ENCODE measurements at regions not wholly inside any gene's neighbourhood (a gene's known extent, or its start where the extent isn't known, plus 50 kb on each side); places are given as distances from the start of the nearest gene placed in this dataset.
"Not testable (repeated sequence)": the region's sequence is repeated elsewhere in the genome, so short reads cannot be mapped to it uniquely, and the experiment has no call there.

DNA sequence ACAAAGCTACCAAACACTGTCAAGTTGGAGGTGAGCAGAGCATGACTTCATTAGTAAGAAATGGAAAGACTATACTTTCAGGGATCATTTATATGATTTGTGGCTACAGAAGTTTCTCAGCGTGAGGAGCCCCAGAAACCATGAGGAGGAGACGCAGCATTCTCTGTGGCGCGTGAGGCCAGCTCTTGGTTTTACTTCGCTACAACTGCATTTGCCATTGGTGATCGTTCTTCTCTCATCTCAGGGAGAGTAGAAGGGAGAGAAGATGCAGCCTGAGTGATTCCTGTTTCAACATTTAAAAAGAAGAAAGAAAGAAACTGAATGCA is 94.5 kb upstream of the ATP1A1 start:
- Mint-ChIP-seq H3K4me1 (no peaks in the 10 kb centered on the region), H3K9me3 (peaks cover 0 to 13% (median 7%) of the 10 kb centered on the region in 7 donors), H3K27ac (peak overlapping the region in 1 of 6 donors; percentile 36), H3K36me3 (no peaks in the 10 kb centered on the region), H3K27me3 (peaks cover 21 to 43% (median 42%) of the 10 kb centered on the region in 3 donors), H3K4me3 (no peak overlapping the region)
- ATAC-seq (ENCODE audit: low read depth in 2 of 2) (no peak), DNase-seq (no peak)

DNA sequence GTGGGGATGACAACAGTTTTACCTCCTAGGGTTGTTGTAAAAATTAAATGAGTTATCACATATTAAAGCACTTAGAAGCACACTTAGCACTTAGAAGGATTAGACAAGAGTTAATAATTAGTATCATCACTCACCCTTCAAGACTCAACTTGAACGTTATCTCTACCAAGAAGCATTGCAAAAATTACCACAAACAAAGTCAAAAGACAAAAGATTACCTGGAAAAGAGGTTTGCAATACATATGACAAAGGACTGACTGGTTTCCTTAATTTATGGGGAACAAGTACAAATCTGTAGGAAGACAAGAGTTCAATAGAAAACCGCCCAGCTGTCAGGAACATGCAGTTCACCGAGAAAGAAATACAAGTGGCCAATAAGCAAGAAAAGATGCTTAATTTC is 93.3 kb upstream of the ATP1A1 start:
- no peak for ATAC-seq (ENCODE audit: low read depth in 2 of 2)
- Mint-ChIP-seq H3K9me3 (peaks cover 0 to 13% (median 7%) of the 10 kb centered on the region in 7 donors), H3K27ac (no peak overlapping the region), H3K4me3 (no peak overlapping the region), H3K4me1 (no peaks in the 10 kb centered on the region), H3K27me3 (peaks cover 15 to 45% (median 38%) of the 10 kb centered on the region in 3 donors), H3K36me3 (no peaks in the 10 kb centered on the region)
- no peak for DNase-seq

DNA sequence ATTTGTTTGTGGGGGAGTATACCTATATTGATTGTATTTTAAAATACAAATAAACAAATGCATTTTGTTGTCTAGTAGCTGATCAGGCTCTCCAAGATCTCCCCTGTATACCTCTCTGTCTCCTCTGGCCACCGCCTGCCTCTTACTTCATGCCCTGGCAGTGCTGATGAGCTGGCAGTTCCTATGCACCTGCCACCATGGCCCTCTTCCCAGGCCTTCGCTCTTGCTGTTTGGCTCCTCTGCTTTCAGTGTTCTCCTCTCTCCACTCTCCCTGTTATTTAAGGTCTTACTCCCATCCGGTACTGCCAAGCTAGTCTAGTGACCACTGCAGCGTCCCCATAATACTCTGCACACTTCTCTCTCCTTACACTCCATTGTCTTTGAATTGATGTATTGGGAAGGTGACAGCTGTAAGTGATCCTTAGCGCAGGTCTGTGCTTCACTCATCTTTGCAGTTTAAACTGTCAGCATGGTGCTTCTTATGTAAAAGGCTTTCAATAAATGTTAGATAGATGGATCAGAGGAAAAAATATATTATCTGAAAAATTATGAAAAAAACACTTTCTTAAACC is 88.1 kb upstream of the ATP1A1 start:
- no peak overlapping the region for H3K4me3 Mint-ChIP-seq
- H3K27me3 Mint-ChIP-seq, result peaks cover 8 to 29% (median 26%) of the 10 kb centered on the region in 3 donors
- H3K36me3 Mint-ChIP-seq, result no peaks in the 10 kb centered on the region
- H3K9me3 Mint-ChIP-seq, result peaks cover 0 to 13% (median 7%) of the 10 kb centered on the region in 7 donors
- peak overlapping the region in 2 of 6 donors; percentile 3 to 22 for H3K27ac Mint-ChIP-seq
- DNase-seq, result no peak
- no peaks in the 10 kb centered on the region for H3K4me1 Mint-ChIP-seq
- ATAC-seq (ENCODE audit: low read depth in 2 of 2), result no peak

DNA sequence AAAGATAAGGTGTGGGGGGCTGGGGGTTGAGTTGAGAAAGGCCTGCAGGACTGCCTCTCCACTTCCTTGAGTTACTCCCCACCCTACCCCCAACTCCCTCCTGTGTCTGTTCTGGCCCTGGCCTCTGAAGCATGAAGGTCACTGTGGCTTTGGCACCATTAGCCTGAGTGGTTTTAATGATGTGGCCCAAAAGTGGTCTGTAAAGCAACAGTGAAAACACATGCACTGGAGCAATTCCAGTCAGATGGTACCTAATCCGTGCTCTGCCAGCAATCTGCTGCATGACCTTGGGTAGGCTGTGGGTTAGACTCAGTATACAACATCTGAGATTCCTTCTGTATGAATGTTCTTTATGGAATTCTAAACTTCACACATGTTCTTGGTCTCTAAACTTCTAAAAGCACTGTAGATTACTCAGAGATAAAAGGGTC is 86.5 kb upstream of the ATP1A1 start:
- no peaks in the 10 kb centered on the region for H3K4me1 Mint-ChIP-seq
- H3K4me3 Mint-ChIP-seq, result no peak overlapping the region
- ATAC-seq (ENCODE audit: low read depth in 2 of 2) (no peak), DNase-seq (no peak)
- no peak overlapping the region for H3K27ac Mint-ChIP-seq
- H3K36me3 Mint-ChIP-seq, result no peaks in the 10 kb centered on the region
- H3K27me3 Mint-ChIP-seq, result peaks cover 13 to 35% (median 25%) of the 10 kb centered on the region in 3 donors
- peaks cover 0 to 13% (median 7%) of the 10 kb centered on the region in 7 donors for H3K9me3 Mint-ChIP-seq

DNA sequence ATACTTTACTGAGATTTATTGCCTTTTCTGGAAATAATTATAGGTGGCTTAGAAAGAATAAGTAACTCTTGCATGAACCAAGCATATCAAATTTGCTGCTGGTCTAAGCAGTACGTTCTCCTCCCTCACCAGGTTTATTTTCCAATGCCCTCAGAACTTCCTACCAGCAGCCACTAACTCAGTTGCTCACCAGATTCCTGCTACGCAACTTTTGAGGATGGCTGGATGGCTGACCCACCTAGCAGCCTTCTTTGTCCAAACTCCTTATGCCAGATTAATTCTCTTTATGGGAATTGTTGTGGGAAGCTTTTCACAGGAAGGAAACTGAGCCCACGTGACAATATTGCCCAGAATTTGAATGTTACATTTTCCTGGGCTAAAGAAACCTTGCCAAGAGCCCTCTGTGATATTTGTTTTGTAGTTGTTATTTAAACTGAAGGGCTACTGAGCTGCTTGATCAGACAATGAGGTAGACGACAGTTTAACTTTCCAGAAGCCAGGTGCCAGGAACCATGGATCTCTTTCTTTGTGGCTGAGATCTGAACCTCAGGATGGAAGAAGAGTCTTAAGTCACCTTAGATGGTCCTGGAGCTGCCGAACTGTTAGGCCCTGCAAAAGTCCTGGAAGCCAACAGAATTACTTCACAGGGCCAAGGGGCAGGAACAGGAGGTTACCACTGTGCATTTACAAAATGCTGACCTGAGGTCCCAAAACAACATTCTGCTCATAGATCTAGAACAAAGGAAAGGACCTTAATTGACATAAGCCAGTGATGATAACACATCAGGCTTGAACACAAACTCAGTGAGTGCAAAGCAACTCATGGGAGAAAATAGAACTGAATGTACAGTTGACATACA is 85.5 kb upstream of the ATP1A1 start:
- Mint-ChIP-seq H3K4me3 (no peak overlapping the region), H3K27ac (no peak overlapping the region), H3K4me1 (no peaks in the 10 kb centered on the region)

DNA sequence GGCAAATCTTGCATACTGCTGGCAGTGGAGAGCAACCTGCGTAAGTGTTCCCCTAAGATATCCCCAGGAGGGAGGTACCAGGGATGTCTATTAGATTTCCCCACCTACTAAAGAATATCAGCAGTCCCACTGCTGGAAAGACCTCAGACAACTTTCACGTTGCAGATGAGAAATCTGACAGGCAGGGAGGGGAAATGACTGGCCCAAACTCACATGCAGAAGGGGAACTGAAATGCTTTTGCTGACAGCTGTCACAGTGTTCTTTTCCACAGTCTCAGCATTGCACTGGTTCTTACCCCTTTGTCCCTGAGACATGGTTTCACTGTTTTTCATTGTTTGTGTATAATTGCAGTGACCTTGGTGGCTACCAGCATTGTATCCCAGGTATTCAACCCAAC is 84.8 kb upstream of the ATP1A1 start:
- H3K4me3 Mint-ChIP-seq, result no peak overlapping the region
- ATAC-seq (ENCODE audit: low read depth in 2 of 2) (no peak), DNase-seq (no peak)
- no peaks in the 10 kb centered on the region for H3K36me3 Mint-ChIP-seq
- H3K27me3 Mint-ChIP-seq, result peaks cover 16 to 45% (median 30%) of the 10 kb centered on the region in 3 donors
- no peak overlapping the region for H3K27ac Mint-ChIP-seq
- no peaks in the 10 kb centered on the region for H3K4me1 Mint-ChIP-seq
- H3K9me3 Mint-ChIP-seq, result peaks cover 0 to 1% (median 0%) of the 10 kb centered on the region in 7 donors

More for the DNA sequence above, 85.5 kb upstream of the ATP1A1 start:
- no peaks in the 10 kb centered on the region for H3K36me3 Mint-ChIP-seq
- DNase-seq, result no peak
- H3K9me3 Mint-ChIP-seq, result peaks cover 0 to 5% (median 2%) of the 10 kb centered on the region in 7 donors
- H3K27me3 Mint-ChIP-seq, result peaks cover 16 to 45% (median 30%) of the 10 kb centered on the region in 3 donors
- no peak for ATAC-seq (ENCODE audit: low read depth in 2 of 2)

DNA sequence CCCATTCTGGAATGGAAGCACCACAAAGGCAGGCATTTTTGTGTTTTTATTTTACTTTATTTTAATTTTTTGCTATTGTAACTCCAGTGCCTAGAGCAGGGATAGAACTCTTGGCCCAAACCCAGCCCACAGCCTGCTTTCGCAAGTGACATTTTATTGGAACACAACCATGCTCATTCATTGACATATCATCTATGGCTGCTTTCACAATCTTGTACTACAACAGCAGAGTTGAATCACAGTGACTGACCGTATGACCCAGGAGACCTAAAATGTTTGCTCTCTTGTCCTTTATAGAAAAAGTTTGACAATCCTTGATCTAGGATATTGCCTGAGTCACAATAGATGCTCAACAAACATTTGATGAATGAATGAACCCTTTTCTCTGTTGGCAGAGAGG is 83.9 kb upstream of the ATP1A1 start:
- Mint-ChIP-seq H3K36me3 (no peaks in the 10 kb centered on the region), H3K9me3 (peaks cover 0 to 1% (median 0%) of the 10 kb centered on the region in 7 donors), H3K27me3 (peaks cover 16 to 37% (median 32%) of the 10 kb centered on the region in 3 donors), H3K27ac (no peak overlapping the region), H3K4me1 (no peaks in the 10 kb centered on the region), H3K4me3 (no peak overlapping the region)
- DNase-seq (no peak), ATAC-seq (ENCODE audit: low read depth in 2 of 2) (no peak)

DNA sequence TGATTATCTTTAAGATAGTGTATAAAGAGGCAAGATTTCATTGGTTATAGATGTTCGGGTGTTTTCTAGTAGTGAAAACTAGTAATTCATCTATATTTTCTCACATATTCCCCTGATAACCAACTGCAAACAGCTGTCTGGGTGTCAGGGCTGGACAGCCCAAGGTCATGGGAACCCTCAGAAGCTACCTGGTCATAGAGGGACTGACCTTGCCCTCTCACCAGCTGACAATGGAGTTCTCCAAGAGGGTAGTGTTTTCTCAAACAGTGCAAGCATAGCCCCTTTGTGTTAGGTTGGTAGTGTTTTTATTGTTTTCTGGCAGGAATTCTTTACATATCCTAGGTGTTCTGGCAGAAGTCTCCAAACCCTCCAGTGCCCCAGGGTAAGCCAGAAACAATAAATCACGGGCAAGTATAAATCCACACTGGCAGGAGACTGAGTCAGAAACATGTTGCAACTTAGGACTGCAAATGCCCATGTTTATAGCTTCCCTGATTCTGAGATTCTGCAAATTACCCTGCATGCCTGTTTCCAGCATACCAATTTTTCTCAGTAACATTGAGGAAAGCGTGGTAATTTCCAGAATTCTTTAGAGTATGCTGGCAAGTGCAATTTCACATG is 82.8 kb upstream of the ATP1A1 start:
- H3K4me1 Mint-ChIP-seq, result no peaks in the 10 kb centered on the region
- H3K27me3 Mint-ChIP-seq, result peaks cover 11 to 30% (median 26%) of the 10 kb centered on the region in 3 donors
- ATAC-seq (ENCODE audit: low read depth in 2 of 2), result no peak
- no peaks in the 10 kb centered on the region for H3K36me3 Mint-ChIP-seq
- H3K27ac Mint-ChIP-seq, result no peak overlapping the region
- H3K9me3 Mint-ChIP-seq, result no peaks in the 10 kb centered on the region
- H3K4me3 Mint-ChIP-seq, result no peak overlapping the region
- no peak for DNase-seq

DNA sequence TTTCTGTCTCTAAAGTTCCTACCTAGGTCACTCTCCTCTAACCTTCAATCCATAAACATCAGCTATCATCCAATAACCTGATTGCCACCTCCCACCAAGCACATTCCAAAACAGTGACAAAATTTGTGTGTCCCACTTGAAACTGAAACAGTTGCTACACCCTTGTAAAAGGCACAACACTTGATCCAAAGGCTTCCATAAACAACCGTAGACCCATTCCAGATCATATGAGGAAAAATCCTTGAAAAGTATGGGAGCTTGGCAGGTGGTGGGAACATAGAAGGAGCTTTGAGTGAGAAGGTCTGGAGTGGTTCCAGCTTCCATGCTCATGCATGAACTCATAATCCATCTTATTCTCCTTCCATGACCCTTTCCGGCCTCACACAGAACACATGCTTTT is 82.0 kb upstream of the ATP1A1 start:
- Mint-ChIP-seq H3K27ac (no peak overlapping the region), H3K4me1 (no peaks in the 10 kb centered on the region), H3K36me3 (no peaks in the 10 kb centered on the region), H3K9me3 (no peaks in the 10 kb centered on the region), H3K4me3 (peak overlapping the region in 1 of 8 donors; percentile 6), H3K27me3 (peaks cover 11 to 23% (median 19%) of the 10 kb centered on the region in 3 donors)
- DNase-seq (no peak), ATAC-seq (ENCODE audit: low read depth in 2 of 2) (no peak)

DNA sequence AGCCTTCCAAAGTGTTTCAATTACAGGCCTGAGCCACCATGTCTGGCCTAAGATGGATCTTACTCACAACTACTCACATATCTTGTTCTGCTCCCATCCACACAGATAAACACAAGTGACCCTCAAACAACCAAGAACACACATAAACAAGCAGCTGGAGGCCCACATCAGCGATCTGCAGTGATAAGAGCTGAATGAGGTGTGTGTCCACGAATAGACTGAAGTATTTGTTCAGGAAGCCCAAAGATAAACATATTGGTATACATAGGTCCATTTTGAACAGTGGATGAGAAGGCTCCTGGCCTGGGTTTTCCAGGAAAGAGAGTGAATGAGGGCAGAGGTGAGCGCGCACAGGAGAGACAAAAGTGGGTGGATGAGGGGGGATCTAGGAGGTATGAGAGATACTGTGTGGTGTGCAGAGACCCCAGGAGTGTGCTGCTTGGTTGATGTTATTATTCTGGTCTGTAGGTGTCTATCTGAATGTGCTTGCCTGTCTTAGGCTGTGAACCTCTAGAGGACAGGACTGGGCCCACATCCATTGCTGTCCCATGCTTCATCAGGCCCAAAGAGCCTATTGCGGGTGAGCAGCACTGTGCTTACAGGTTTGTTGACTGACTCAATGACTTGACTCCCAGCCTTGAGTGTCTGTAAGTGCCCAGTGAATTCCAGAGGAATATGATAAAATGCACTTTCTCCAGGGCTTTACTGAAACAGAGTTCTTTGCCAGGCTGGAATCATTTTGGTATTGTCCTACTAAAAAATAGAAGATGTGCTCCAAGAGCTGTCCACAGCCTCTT is 79.9 kb upstream of the ATP1A1 start:
- no peaks in the 10 kb centered on the region for H3K36me3 Mint-ChIP-seq
- no peak for DNase-seq
- H3K9me3 Mint-ChIP-seq, result no peaks in the 10 kb centered on the region
- no peak overlapping the region for H3K4me3 Mint-ChIP-seq
- H3K4me1 Mint-ChIP-seq, result no peaks in the 10 kb centered on the region
- H3K27ac Mint-ChIP-seq, result no peak overlapping the region
- H3K27me3 Mint-ChIP-seq, result peaks cover 11 to 19% (median 16%) of the 10 kb centered on the region in 3 donors
- no peak for ATAC-seq (ENCODE audit: low read depth in 2 of 2)

DNA sequence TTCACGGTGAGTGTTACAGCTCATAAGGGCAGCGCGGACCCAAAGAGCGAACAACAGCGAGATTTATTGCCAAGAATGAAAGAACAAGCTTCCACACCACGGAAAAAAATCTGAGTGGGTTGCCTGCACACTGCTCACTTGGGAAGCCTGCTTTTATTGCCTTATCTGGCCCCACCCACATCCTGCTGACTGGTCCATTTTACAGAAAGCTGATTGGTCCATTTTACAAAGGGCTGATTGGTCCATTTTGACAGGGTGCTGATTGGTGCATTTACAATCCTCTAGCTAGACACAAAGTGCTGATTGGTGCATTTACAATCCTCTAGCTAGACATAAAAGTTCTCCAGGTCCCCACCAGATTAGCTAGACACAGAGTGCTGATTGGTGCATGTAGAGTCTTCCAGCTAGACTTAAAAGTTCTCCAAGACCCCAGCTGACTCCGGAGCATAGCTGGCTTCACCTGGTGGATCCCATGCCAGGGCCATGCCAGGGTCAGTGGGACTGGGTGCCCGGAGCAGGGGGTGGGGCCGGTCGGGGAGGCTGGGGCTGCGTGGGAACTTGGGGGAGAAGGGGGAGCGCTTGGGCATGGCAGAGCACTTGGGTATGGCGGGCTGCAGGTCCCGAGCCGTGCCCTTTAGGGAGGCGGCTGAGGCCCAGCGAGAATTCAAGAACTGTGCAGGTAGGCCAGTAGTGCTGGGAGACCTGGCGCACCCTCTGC is 75.4 kb upstream of the ATP1A1 start:
- peaks cover 6 to 8% (median 6%) of the 10 kb centered on the region in 3 donors for H3K27me3 Mint-ChIP-seq
- H3K4me3 Mint-ChIP-seq, result no peak overlapping the region

DNA sequence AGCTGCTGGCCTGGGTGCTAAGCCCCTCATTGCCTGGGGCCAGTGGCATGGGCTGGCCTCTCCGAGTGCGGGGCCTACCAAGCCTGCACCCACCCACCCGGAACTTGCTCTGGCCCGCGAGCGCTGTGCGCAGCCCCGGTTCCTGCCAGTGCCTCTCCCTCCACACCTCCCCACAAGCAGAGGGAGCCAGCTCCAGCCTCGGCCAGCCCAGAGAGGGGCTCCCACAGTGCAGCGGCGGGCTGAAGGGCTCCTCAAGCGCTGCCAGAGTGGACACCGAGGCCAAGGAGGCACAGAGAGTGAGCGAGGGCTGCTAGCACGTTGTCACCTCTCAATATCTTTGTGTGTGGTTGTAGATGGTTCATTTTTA is 74.8 kb upstream of the ATP1A1 start:
- not testable (repeated sequence) for H3K27me3 Mint-ChIP-seq; ATAC-seq (ENCODE audit: low read depth in 2 of 2); H3K36me3 Mint-ChIP-seq; H3K4me3 Mint-ChIP-seq; H3K27ac Mint-ChIP-seq; H3K4me1 Mint-ChIP-seq; H3K9me3 Mint-ChIP-seq; DNase-seq

More for the DNA sequence above, 75.4 kb upstream of the ATP1A1 start:
- DNase-seq (no peak), ATAC-seq (ENCODE audit: low read depth in 2 of 2) (no peak)
- Mint-ChIP-seq H3K27ac (peak overlapping the region in 1 of 6 donors; percentile 55), H3K9me3 (peaks cover 0 to 1% (median 0%) of the 10 kb centered on the region in 7 donors), H3K36me3 (no peaks in the 10 kb centered on the region), H3K4me1 (no peaks in the 10 kb centered on the region)

DNA sequence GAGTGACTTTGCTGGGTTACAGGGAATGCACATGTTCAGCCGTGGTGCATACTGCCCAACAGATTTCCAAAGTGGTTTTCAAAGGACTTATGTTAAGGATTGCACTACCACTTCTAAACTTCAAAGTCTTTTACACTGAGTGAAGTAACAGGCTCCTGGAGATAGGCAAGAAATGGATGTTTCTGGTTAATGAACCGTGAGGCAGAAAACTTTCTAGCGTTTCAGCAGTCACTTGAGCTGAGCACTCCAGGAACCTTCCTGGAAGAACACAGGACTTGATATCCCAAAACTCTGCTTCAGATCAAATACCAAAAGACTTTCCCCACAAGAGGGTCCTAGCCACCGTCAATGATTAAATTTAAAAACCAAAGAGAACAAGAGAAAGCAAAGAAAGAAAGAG is 74.3 kb upstream of the ATP1A1 start:
- no peaks in the 10 kb centered on the region for H3K4me1 Mint-ChIP-seq
- H3K27ac Mint-ChIP-seq, result no peak overlapping the region
- no peak for DNase-seq
- no peaks in the 10 kb centered on the region for H3K36me3 Mint-ChIP-seq
- H3K27me3 Mint-ChIP-seq, result peaks cover 0 to 8% (median 6%) of the 10 kb centered on the region in 3 donors
- H3K4me3 Mint-ChIP-seq, result no peak overlapping the region
- H3K9me3 Mint-ChIP-seq, result peaks cover 0 to 1% (median 0%) of the 10 kb centered on the region in 7 donors
- no peak for ATAC-seq (ENCODE audit: low read depth in 2 of 2)

Data from naive B cell (primary cell).